ENCODE measurements at regions not wholly inside any gene's neighbourhood (a gene's known extent, or its start where the extent isn't known, plus 50 kb on each side); places are given as distances from the start of the nearest gene placed in this dataset.

- TF ChIP-seq CTCF (IDR thresholded peaks at IDR 0.05; ENCODE audit: low read length) (no peak), EZH2 (IDR thresholded peaks at IDR 0.05; ENCODE audit: borderline replicate concordance, low read length) (no peak)
Observed at GRCh38 chr11:116601814-116602636, 170.8 kb downstream of the BUD13 start.

Measured in OCI-LY1 (cell line).